HG03108 (cell line): ENCODE measurements at regions not wholly inside any gene's neighbourhood (a gene's known extent, or its start where the extent isn't known, plus 50 kb on each side); places are given as distances from the start of the nearest gene placed in this dataset.
"Not testable (repeated sequence)": the region's sequence is repeated elsewhere in the genome, so short reads cannot be mapped to it uniquely, and the experiment has no call there.

ENCODE experiments used
- ATAC-seq: cut with Tn5 transposase; IDR thresholded peaks from one replicate; pipeline ENCODE4 v1.9.1; 2021; ENCODE audit warnings: moderate library complexity; ENCODE audit not compliant: unreplicated experiment

DNA sequence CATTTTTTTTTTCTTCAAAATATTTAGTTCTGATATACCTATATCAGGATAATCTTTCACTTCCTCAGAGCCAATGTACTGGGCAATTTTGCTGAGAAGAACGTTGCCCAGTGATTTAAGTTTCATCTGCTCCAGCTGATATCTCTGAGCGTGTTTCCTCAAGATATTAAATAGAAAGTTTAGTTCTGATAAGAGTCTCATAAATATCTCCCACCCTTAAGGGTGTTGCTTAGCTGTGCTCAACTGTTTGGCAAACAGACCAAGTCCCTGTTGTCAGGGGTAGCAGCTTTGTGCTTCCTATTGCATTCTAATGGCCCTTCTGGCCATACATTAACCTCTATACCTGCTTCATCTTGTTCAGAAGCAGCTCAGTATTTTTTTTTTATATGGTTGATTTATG is 84.7 kb upstream of the GPR141 start:
- ATAC-seq: no peak

DNA sequence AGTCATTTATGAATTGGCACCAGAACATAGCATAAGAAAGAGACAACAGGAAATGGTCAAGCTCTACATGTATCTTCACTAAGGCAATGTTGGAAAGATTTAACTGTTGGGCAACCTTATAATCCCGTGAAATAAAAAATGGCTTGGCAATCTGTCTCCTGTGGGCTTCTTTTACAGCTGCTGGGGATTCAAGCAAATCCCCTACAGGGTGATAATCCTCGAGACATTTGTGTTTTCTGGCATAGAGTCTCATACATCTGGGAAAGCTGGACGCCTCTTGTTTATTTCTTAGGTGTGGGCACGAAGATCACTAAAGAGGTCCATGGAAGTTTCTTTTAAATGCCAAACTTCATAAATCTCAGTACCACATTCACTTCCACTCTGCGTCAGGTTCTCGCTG is 82.2 kb upstream of the GPR141 start:
- no peak for ATAC-seq

DNA sequence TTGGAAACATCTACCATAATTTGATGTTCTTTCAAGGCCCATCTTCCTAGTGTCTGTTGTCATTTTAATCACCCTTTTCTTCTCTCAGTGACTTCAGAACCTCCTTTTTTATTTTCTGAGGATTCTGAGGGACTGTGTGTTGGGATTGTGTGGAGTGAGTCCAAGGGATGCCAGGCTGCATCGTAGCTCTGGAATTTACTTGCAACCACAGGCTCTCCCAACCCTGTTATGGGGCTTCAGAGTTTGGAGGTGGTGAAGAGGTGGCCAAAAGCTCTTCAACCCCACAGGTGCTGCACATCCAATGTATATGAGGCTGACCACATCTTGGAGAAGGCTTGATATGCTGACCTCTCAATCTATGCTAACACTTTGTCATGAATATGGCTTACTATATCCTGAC is 79.5 kb upstream of the GPR141 start:
- no peak for ATAC-seq

DNA sequence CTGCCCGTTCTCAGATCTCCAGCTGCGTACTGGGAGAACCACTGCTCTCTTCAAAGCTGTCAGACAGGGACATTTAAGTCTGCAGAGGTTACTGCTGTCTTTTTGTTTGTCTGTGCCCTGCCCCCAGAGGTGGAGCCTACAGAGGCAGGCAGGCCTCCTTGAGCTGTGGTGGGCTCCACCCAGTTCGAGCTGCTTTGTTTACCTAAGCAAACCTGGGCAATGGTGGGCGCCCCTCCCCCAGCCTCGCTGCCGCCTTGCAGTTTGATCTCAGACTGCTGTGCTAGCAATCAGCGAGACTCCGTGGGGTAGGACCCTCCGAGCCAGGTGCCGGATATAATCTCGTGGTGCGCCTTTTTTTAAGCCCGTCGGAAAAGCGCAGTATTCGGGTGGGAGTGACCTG is 66.2 kb upstream of the GPR141 start:
- not testable (repeated sequence) for ATAC-seq

DNA sequence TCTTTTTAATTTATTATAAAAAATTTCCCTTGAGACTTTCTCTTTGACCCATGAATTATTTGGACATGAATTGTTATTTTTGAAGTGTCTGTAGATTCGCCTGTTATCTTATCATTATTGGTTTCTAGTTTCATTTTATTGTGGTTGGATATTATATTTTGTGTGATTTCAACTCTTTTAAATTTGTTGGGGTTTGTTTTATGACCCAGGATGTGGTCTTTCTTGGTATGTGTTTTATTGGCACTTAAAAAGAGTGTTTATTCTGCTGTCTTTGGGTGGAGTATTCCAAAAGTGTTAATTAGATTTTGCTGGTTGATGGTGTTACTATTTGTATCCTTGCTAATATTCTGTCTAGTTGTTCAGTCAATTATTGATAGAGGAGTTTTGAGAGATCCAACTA is 50.5 kb upstream of the GPR141 start:
- no peak for ATAC-seq
